GM21360 (cell line): ENCODE measurements at regions not wholly inside any gene's neighbourhood (a gene's known extent, or its start where the extent isn't known, plus 50 kb on each side); places are given as distances from the start of the nearest gene placed in this dataset.
"Not testable (repeated sequence)": the region's sequence is repeated elsewhere in the genome, so short reads cannot be mapped to it uniquely, and the experiment has no call there.

Experiments
- ATAC-seq: cut with Tn5 transposase; IDR thresholded peaks from one replicate; pipeline ENCODE4 v1.9.1; 2021; ENCODE audit warnings: mild to moderate bottlenecking, moderate library complexity; ENCODE audit not compliant: unreplicated experiment

DNA sequence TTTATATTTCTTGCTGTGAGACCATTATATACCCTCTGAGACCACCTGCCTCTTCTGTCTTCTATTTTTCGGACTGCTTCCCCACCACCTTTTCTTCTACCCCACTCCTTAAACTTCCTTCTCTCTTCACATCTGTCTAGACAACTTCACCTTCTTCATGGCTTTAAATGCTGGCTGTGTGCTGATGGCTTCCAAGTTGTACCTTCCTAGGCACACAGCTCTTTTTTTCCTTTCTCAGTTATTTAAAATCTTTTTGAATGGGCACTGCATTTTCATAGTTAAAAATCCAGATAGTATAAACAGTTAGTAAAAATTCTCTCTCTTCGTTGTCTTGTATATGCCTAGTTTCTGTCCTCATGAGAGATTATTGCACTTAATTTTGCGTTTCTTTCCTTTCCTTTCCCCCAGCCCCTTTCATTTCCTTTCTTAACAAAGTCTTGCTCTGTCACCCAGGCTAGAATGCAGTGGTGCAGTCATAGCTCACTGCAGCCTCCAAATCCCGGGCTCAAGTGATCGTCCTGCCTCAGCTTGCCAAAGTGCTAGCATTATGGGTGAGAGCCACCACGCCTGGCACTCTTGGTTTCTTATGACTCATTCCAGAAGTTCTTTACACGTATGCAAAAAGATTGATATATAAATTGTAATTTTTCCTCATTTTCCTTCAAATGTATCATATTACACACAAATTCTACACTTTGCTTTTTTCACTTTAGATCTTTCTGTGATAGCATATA is 114.3 kb downstream of the NPIPB5 start:
- no peak for ATAC-seq

GRCh38 chr16:22625967-22626366 is 115.3 kb downstream of the NPIPB5 start:
- ATAC-seq = no peak

- ATAC-seq = no peak
These were observed 116.4 kb downstream of the NPIPB5 start for GRCh38 chr16:22627043-22627442.

GRCh38 chr16:22628994-22629393 is 118.3 kb downstream of the NPIPB5 start:
- no peak for ATAC-seq

DNA sequence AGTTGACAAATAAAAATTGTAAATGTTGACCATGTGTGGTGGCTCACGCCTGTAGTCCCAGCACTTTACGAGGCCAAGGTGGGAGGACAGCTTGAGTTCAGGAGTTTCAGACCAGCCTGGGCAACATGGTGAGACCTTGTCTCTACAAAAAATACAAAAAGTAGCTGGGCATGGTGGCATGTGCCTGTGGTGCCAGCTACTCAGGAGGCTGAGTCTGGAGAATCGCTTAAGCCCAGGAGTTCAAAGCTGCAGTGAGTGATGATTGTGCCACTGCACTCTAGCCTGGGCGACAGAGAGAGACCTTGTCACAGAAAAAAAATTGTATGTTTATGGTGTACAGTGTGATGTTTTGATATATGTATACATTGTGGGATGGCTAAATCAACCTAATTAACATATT is 119.6 kb downstream of the NPIPB5 start:
- no peak for ATAC-seq

DNA sequence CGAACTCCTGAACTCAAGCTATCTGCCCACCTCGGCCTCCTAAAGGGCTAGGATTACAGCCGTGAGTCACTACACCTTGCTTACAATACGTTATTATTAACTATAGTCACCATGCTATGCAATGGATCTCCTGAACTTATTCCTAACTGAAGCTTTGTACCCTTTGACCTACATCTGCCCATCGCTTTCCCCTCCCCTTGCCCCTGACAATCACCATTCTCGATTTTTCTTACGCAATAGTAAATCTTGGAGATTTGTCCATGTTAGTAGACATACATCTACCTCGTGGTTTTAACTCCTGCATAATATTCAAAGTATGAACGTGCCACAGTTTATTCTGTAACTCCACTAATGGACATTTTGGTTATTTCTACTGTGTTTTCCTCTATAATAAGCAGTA is 120.6 kb downstream of the NPIPB5 start:
- no peak for ATAC-seq

DNA sequence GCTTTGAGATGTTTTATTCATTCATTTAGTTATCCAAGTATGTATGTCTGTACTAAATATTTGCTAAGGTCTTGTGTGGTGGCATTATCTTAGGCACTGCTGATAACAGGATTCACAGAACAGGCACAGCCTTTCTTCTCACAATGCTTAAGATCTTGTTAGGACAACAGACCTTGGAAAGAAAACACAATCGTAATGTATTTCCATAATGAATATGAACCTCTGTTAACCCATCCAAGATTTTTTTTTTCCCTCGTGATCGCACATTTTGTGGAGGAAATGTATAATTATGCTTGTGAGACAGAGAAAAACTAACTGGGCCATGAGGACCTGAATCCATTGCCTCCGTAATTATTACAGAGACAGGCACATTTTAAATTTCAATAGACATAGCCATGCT is 121.9 kb downstream of the NPIPB5 start:
- ATAC-seq = no peak

DNA sequence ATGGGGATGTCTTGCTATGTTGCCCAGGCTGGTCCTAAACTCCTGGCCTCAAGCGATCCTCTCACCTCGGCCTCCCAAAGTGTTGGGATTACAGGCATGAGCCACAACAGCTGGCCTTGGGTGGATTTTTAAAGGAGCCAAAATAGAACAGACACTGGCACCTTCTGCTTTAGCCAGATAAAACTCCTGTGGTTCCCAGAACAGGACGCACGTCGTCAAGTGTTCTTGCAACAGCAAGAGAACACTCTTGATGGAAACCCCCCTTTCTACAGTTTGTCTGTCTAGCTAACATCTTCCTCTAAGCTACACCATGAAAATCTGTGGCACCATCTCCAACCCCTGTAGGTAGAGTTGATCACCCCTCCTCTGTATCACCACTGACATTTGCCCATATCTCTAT is 122.6 kb downstream of the NPIPB5 start:
- ATAC-seq = no peak

GRCh38 chr16:22633799-22634198 is 123.1 kb downstream of the NPIPB5 start:
- ATAC-seq = no peak

DNA sequence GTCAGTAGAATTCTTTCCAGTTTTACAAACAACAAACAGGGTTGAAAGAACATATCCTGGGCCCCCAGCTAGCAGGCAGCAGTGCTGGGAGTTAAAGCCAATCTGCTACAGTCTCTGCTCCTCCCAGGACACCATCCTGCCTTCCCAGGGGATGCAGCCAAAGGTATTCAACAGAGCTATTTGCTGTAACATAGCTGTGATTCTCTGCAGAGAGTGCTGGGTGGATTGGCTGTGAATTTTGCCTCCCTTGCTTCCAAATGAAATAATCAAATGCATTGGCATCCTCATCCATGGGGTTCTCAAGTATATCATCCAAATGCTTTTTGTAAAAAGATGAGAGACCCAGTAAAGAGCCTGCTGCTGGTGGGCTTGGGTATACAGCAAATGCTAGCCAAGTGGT is 124.3 kb downstream of the NPIPB5 start:
- no peak for ATAC-seq

GRCh38 chr16:22635357-22635761 is 124.7 kb downstream of the NPIPB5 start:
- no peak for ATAC-seq

DNA sequence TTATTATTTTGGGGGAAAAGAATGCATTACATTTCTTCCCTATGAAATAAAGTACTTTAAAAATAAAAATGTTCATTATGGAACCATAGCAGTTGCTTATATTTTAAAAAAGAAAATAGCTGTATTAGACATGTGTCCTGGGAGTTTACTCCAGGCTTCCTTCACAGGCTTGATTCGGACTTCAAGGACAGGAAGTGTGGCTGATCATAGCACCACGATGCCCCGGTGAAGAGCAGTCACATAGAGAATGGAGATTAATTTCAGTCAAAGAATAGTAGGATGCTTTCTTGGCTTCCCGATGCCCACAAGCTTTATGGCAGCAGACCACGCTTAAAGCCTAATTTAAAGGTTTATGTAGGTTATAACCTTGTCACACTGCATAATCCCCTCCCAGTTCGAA is 125.1 kb downstream of the NPIPB5 start:
- no peak for ATAC-seq

DNA sequence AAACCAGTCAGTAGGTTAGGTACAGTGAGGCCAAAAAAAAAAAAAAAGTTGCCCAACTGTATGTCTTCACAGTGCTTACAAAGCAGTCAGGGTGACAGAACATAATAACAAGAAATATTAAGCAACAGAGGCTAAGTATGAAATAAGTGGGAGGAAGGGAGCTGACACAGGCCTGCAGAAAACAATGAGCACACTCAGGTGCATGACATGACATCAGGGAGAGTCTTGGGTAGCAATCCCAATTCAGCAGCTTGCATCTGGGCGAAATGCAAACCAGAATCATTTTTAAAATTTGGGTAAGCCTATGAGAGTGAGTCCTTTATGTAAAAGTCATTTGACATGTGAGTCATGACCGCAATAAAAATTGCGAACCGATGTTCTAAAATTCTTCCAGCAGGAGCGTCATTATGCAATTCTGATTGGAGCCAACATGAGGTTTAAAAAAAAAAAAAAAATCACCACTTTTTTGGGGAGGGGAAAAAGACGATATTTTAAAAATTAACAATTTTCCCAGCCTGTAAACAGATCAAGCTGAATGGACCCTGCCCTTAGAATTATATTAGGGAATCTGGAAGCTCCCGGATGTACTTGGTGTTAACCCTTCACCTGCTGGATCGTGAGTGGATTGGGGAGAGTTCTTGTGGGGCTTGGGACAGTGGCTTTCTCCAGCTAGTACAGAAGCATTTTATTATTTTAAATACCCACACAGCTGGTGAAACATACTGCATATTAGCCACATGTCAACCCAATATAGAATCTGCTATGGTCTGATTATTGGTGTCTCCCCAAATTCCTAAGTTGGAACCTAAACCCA is 127.9 kb downstream of the NPIPB5 start:
- no peak for ATAC-seq

GRCh38 chr16:22641131-22641628 is 130.5 kb downstream of the NPIPB5 start:
- no peak for ATAC-seq

DNA sequence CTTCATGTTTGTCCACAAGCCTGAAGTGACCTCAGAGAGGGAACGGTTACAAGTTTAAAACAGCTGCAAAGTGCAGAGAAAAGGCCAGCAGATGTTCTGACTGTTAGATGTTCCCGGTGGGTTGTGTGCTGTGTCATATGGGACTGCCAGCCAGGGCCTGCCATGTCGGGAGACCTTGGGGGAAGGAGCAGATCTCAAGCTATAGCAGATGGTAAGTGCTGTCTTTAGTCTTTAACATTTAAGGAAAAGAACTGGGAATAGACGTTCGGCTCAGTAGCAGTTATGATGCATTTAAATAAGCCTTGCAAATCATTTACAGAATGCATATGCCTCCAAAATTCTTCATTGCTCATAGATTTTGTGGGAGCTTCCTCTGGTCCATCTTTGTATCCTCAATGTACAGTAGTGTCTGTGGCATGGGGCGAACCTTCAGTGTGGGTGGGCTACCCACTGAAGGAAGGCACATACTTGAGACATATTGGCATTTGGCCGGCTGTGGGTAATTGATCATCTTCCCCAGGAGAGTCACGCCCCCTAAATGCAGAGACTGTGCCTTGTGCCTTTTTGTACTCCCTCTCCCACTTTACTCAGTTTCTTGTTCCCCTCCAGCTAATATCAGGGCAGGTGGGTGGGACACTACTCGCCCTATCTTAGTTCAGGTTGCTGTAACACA is 131.9 kb downstream of the NPIPB5 start:
- no peak for ATAC-seq

GRCh38 chr16:22643203-22643602 is 132.5 kb downstream of the NPIPB5 start:
- ATAC-seq = not testable (repeated sequence)

DNA sequence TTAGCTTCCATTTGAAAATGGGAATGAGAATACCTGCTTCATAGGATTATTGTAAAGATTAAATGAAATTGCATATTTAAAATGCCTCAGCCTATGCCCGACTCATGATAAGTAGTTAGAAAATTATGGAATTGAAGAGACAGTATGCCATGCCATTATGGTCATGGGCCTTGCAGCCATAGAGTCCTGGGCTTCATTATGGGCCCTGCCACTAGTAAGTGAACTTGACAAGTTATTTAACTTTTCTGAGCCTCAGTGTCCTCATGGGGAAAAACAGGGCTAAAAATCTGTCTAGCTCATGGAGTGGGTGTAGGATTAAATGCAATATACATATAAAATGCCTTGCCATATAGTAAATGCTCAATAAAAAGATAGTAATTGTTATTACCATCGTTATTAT is 133.2 kb downstream of the NPIPB5 start:
- ATAC-seq = no peak

GRCh38 chr16:22645868-22646267 is 135.2 kb downstream of the NPIPB5 start:
- no peak for ATAC-seq

- no peak for ATAC-seq
These were observed 136.4 kb downstream of the NPIPB5 start for GRCh38 chr16:22646948-22647556.

- ATAC-seq = no peak
These were observed 137.4 kb downstream of the NPIPB5 start for GRCh38 chr16:22648141-22648540.

DNA sequence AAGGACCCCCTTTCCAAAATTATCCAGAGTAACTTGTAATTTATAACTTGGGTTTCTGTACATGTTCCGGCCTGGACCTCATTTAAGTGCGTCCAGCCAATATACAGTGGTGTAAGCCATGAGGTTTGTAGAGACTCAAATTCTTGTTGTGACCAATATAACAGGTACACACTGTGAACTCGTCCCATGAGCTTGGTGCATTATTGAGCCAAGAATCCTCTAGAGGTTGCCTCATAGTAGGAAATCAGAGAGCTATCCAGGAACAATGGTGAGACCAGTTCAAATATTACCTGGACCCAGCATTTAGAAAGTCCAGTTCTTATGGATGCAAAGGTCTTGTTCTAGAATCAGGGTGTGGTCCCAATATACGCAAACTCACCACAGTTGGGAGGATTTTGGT is 138.2 kb downstream of the NPIPB5 start:
- ATAC-seq = no peak
